GM23338 (cell line): ENCODE measurements at regions not wholly inside any gene's neighbourhood (a gene's known extent, or its start where the extent isn't known, plus 50 kb on each side); places are given as distances from the start of the nearest gene placed in this dataset.

Experiments
- ATAC-seq: fragments of 200-7000 bp; cut with Tn5 transposase; 3 replicates; pipeline ENCODE4 v1.9.1; 2020
- DNase-seq: peaks from one replicate; pipeline ENCODE4 v3.0.0-alpha.2; 2015; ENCODE audit warnings: low spot score
- H2AFZ ChIP-seq: fragments of 200-600 bp; sonication (generic); 2 replicates; pipeline ENCODE4 v1.8.0; 2016; ENCODE audit warnings: antibody characterized with exemption, mild to moderate bottlenecking, moderate library complexity
- H3F3A ChIP-seq: fragments of 200-600 bp; sonication (generic); replicated peaks from 2 replicates; pipeline ENCODE4 v1.8.0; 2017; ENCODE audit warnings: antibody characterized with exemption, mixed run types, low read depth
- H3K27ac ChIP-seq: fragments of 200-600 bp; sonication (generic); 2 replicates; pipeline ENCODE4 v1.6.1; 2016; ENCODE audit warnings: low read depth
- H3K27me3 ChIP-seq: fragments of 200-600 bp; sonication (generic); 2 replicates; pipeline ENCODE4 v1.8.0; 2016; ENCODE audit warnings: mild to moderate bottlenecking, mixed run types, moderate library complexity; ENCODE audit not compliant: insufficient read depth
- H3K36me3 ChIP-seq: fragments of 200-600 bp; sonication (generic); 2 replicates; pipeline ENCODE4 v1.8.0; 2016; ENCODE audit warnings: mild to moderate bottlenecking; ENCODE audit not compliant: insufficient read depth
- H3K4me1 ChIP-seq: fragments of 200-600 bp; sonication (generic); 2 replicates; pipeline ENCODE4 v1.8.0; 2016; ENCODE audit warnings: mild to moderate bottlenecking, moderate library complexity; ENCODE audit not compliant: insufficient read depth
- H3K4me2 ChIP-seq: fragments of 200-600 bp; sonication (generic); 2 replicates; pipeline ENCODE4 v1.7.1; 2017; ENCODE audit warnings: mixed run types
- H3K4me3 ChIP-seq: fragments of 200-600 bp; sonication (generic); 2 replicates; pipeline ENCODE4 v1.6.1; 2016; ENCODE audit warnings: mixed run types
- H3K79me2 ChIP-seq: fragments of 200-600 bp; sonication (generic); replicated peaks from 2 replicates; pipeline ENCODE4 v1.8.0; 2017; ENCODE audit warnings: mild to moderate bottlenecking; ENCODE audit not compliant: insufficient read depth
- H3K9me2 ChIP-seq: fragments of 200-600 bp; sonication (generic); 2 replicates; pipeline ENCODE4 v1.8.0; 2017; ENCODE audit not compliant: insufficient read depth
- H4K20me1 ChIP-seq: fragments of 200-600 bp; sonication (generic); replicated peaks from 2 replicates; pipeline ENCODE4 v1.8.0; 2017; ENCODE audit warnings: mild to moderate bottlenecking; ENCODE audit not compliant: insufficient read depth
- H3K27ac Mint-ChIP-seq: 2 replicates; pipeline ENCODE4 v1.8.0; 2020; ENCODE audit warnings: inconsistent platforms, mild to moderate bottlenecking, moderate library complexity, mixed read lengths
- H3K27me3 Mint-ChIP-seq: 3 replicates; pipeline ENCODE4 v1.8.0; 2022; ENCODE audit warnings: low read depth, mild to moderate bottlenecking, moderate library complexity, mixed read lengths, inconsistent platforms; ENCODE audit not compliant: insufficient read depth, poor library complexity
- H3K36me3 Mint-ChIP-seq: 3 replicates; pipeline ENCODE4 v1.8.0; 2021; ENCODE audit warnings: low read depth, mild to moderate bottlenecking, inconsistent platforms, moderate library complexity, mixed read lengths
- H3K4me1 Mint-ChIP-seq: 3 replicates; pipeline ENCODE4 v1.8.0; 2020; ENCODE audit warnings: mild to moderate bottlenecking, inconsistent platforms, mixed read lengths
- H3K4me3 Mint-ChIP-seq: 3 replicates; pipeline ENCODE4 v1.8.0; 2021; ENCODE audit warnings: moderate library complexity, mild to moderate bottlenecking, inconsistent platforms, mixed read lengths
- H3K9me3 Mint-ChIP-seq: 3 replicates; pipeline ENCODE4 v1.8.0; 2020; ENCODE audit warnings: moderate library complexity, mild to moderate bottlenecking, inconsistent platforms, mixed read lengths
- CREB1 ChIP-seq: fragments of 250-450 bp; sonication (Bioruptor Pico); IDR thresholded peaks from 2 replicates; pipeline ENCODE4 v1.5.0; 2020; ENCODE audit warnings: low read depth, mild to moderate bottlenecking, moderate library complexity
- EZH2 ChIP-seq: fragments of 200-600 bp; sonication (generic); IDR thresholded peaks from one replicate; pipeline ENCODE4 v1.8.0; 2017; ENCODE audit warnings: antibody characterized with exemption, mild to moderate bottlenecking, low read depth; ENCODE audit not compliant: unreplicated experiment
- EZH2phosphoT487 ChIP-seq: fragments of 200-600 bp; sonication (generic); IDR thresholded peaks from one replicate; pipeline ENCODE4 v1.8.1; 2018; ENCODE audit warnings: antibody characterized with exemption; ENCODE audit not compliant: unreplicated experiment
- JUNB ChIP-seq: IDR thresholded peaks from one replicate; pipeline ENCODE4 v1.6.1; 2016; ENCODE audit warnings: antibody characterized with exemption; ENCODE audit not compliant: unreplicated experiment
- NANOG ChIP-seq: IDR thresholded peaks from 2 replicates; pipeline ENCODE4 v1.6.1; 2016; ENCODE audit warnings: antibody characterized with exemption, borderline replicate concordance
- POLR2AphosphoS5 ChIP-seq: IDR thresholded peaks from 2 replicates; pipeline ENCODE4 v1.6.1; 2016; ENCODE audit warnings: antibody characterized with exemption, low read depth
- STAT1 ChIP-seq: IDR thresholded peaks from one replicate; pipeline ENCODE4 v1.6.1; 2016; ENCODE audit warnings: antibody characterized with exemption; ENCODE audit not compliant: unreplicated experiment
- ZNF114 ChIP-seq: fragments of 250-450 bp; sonication (Bioruptor Pico); IDR thresholded peaks from 2 replicates; pipeline ENCODE4 v1.5.0; 2020; ENCODE audit warnings: mild to moderate bottlenecking, moderate library complexity
- ZNF331 ChIP-seq: fragments of 250-450 bp; sonication (Bioruptor Pico); IDR thresholded peaks from 2 replicates; pipeline ENCODE4 v1.5.0; 2020; ENCODE audit warnings: low read depth, mild to moderate bottlenecking, moderate library complexity
- TF ChIP-seq, protein P1 (sequence below): IDR thresholded peaks from 2 replicates; pipeline ENCODE4 v1.6.1; 2016; ENCODE audit warnings: antibody characterized with exemption
- TF ChIP-seq, protein P2 (sequence below): IDR thresholded peaks from one replicate; pipeline ENCODE4 v1.6.1; 2018; ENCODE audit warnings: antibody characterized with exemption; ENCODE audit not compliant: unreplicated experiment
- TF ChIP-seq, protein P3 (sequence below): fragments of 250-450 bp; sonication (Bioruptor Pico); IDR thresholded peaks from 2 replicates; pipeline ENCODE4 v1.5.0; 2020; ENCODE audit warnings: mild to moderate bottlenecking, moderate library complexity
- TF ChIP-seq, protein P4 (sequence below), 2 experiments: fragments of 200-600 bp in 1 of 2; sonication (generic) in 1 of 2; conservative IDR thresholded peaks; 2 replicates each; pipeline versions ENCODE4 v1.5.1 to v1.6.1; 2016 to 2017; ENCODE audit warnings: antibody characterized with exemption in 2 of 2, low read depth in 2 of 2, mild to moderate bottlenecking in 2 of 2, moderate library complexity in 1 of 2

DNA sequence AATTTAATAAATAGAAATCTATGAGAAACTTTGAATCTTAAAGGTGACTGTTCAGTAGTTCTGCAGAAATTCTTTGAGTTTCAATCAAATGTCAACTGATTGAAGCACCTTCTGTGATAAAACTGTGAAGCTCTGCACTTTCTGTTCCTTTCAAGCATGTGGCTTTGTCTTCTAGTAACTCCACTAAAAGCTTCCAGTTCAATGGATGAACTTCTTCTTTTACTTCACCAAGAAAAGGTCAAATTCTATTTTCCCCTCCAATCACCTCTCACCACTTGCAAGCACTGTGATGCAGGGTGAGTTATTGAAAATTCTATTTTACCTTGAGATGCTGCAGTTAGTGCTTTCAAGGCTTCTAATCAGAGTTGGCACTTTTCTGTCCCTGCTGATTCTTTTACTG, 515.3 kb upstream of the B3GALT2 start:
- no peak for DNase-seq
- Histone ChIP-seq H3K27me3 (no peaks in the 10 kb centered on the region), H3F3A (no peaks in the 10 kb centered on the region), H3K9me2 (no peaks in the 10 kb centered on the region), H3K79me2 (no peaks in the 10 kb centered on the region), H4K20me1 (no peaks in the 10 kb centered on the region), H3K4me1 (no peaks in the 10 kb centered on the region), H3K27ac (no peak overlapping the region), H3K4me2 (no peak overlapping the region), H3K4me3 (no peak overlapping the region), H2AFZ (peak overlapping the region; percentile 15; the same call in 1 of the 2 replicates), H3K36me3 (no peaks in the 10 kb centered on the region)
- no peaks in the 10 kb centered on the region for H3K27me3 Mint-ChIP-seq
- H3K27ac Mint-ChIP-seq = no peak overlapping the region
- H3K36me3 Mint-ChIP-seq = no peaks in the 10 kb centered on the region
- no peaks in the 10 kb centered on the region for H3K4me1 Mint-ChIP-seq
- H3K9me3 Mint-ChIP-seq = no peaks in the 10 kb centered on the region
- TF ChIP-seq NANOG (no peak), STAT1 (no peak), EZH2phosphoT487 (no peak), JUNB (no peak), POLR2AphosphoS5 (no peak), ZNF331 (CRISPR knock-in tag) (no peak), ZNF114 (CRISPR knock-in tag) (no peak), CREB1 (CRISPR knock-in tag) (no peak), EZH2 (no peak)
- TF ChIP-seq, protein P1, sequence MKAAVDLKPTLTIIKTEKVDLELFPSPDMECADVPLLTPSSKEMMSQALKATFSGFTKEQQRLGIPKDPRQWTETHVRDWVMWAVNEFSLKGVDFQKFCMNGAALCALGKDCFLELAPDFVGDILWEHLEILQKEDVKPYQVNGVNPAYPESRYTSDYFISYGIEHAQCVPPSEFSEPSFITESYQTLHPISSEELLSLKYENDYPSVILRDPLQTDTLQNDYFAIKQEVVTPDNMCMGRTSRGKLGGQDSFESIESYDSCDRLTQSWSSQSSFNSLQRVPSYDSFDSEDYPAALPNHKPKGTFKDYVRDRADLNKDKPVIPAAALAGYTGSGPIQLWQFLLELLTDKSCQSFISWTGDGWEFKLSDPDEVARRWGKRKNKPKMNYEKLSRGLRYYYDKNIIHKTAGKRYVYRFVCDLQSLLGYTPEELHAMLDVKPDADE = no peak
- TF ChIP-seq, protein P2, sequence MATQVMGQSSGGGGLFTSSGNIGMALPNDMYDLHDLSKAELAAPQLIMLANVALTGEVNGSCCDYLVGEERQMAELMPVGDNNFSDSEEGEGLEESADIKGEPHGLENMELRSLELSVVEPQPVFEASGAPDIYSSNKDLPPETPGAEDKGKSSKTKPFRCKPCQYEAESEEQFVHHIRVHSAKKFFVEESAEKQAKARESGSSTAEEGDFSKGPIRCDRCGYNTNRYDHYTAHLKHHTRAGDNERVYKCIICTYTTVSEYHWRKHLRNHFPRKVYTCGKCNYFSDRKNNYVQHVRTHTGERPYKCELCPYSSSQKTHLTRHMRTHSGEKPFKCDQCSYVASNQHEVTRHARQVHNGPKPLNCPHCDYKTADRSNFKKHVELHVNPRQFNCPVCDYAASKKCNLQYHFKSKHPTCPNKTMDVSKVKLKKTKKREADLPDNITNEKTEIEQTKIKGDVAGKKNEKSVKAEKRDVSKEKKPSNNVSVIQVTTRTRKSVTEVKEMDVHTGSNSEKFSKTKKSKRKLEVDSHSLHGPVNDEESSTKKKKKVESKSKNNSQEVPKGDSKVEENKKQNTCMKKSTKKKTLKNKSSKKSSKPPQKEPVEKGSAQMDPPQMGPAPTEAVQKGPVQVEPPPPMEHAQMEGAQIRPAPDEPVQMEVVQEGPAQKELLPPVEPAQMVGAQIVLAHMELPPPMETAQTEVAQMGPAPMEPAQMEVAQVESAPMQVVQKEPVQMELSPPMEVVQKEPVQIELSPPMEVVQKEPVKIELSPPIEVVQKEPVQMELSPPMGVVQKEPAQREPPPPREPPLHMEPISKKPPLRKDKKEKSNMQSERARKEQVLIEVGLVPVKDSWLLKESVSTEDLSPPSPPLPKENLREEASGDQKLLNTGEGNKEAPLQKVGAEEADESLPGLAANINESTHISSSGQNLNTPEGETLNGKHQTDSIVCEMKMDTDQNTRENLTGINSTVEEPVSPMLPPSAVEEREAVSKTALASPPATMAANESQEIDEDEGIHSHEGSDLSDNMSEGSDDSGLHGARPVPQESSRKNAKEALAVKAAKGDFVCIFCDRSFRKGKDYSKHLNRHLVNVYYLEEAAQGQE = no peak
- TF ChIP-seq, protein P3, sequence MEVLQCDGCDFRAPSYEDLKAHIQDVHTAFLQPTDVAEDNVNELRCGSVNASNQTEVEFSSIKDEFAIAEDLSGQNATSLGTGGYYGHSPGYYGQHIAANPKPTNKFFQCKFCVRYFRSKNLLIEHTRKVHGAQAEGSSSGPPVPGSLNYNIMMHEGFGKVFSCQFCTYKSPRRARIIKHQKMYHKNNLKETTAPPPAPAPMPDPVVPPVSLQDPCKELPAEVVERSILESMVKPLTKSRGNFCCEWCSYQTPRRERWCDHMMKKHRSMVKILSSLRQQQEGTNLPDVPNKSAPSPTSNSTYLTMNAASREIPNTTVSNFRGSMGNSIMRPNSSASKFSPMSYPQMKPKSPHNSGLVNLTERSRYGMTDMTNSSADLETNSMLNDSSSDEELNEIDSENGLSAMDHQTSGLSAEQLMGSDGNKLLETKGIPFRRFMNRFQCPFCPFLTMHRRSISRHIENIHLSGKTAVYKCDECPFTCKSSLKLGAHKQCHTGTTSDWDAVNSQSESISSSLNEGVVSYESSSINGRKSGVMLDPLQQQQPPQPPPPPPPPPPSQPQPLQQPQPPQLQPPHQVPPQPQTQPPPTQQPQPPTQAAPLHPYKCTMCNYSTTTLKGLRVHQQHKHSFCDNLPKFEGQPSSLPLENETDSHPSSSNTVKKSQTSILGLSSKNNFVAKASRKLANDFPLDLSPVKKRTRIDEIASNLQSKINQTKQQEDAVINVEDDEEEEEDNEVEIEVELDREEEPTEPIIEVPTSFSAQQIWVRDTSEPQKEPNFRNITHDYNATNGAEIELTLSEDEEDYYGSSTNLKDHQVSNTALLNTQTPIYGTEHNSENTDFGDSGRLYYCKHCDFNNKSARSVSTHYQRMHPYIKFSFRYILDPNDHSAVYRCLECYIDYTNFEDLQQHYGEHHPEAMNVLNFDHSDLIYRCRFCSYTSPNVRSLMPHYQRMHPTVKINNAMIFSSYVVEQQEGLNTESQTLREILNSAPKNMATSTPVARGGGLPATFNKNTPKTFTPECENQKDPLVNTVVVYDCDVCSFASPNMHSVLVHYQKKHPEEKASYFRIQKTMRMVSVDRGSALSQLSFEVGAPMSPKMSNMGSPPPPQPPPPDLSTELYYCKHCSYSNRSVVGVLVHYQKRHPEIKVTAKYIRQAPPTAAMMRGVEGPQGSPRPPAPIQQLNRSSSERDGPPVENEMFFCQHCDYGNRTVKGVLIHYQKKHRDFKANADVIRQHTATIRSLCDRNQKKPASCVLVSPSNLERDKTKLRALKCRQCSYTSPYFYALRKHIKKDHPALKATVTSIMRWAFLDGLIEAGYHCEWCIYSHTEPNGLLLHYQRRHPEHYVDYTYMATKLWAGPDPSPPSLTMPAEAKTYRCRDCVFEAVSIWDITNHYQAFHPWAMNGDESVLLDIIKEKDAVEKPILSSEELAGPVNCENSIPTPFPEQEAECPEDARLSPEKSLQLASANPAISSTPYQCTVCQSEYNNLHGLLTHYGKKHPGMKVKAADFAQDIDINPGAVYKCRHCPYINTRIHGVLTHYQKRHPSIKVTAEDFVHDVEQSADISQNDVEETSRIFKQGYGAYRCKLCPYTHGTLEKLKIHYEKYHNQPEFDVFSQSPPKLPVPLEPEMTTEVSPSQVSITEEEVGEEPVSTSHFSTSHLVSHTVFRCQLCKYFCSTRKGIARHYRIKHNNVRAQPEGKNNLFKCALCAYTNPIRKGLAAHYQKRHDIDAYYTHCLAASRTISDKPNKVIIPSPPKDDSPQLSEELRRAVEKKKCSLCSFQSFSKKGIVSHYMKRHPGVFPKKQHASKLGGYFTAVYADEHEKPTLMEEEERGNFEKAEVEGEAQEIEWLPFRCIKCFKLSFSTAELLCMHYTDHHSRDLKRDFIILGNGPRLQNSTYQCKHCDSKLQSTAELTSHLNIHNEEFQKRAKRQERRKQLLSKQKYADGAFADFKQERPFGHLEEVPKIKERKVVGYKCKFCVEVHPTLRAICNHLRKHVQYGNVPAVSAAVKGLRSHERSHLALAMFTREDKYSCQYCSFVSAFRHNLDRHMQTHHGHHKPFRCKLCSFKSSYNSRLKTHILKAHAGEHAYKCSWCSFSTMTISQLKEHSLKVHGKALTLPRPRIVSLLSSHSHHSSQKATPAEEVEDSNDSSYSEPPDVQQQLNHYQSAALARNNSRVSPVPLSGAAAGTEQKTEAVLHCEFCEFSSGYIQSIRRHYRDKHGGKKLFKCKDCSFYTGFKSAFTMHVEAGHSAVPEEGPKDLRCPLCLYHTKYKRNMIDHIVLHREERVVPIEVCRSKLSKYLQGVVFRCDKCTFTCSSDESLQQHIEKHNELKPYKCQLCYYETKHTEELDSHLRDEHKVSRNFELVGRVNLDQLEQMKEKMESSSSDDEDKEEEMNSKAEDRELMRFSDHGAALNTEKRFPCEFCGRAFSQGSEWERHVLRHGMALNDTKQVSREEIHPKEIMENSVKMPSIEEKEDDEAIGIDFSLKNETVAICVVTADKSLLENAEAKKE (CRISPR knock-in tag) = no peak
- TF ChIP-seq, protein P4, sequence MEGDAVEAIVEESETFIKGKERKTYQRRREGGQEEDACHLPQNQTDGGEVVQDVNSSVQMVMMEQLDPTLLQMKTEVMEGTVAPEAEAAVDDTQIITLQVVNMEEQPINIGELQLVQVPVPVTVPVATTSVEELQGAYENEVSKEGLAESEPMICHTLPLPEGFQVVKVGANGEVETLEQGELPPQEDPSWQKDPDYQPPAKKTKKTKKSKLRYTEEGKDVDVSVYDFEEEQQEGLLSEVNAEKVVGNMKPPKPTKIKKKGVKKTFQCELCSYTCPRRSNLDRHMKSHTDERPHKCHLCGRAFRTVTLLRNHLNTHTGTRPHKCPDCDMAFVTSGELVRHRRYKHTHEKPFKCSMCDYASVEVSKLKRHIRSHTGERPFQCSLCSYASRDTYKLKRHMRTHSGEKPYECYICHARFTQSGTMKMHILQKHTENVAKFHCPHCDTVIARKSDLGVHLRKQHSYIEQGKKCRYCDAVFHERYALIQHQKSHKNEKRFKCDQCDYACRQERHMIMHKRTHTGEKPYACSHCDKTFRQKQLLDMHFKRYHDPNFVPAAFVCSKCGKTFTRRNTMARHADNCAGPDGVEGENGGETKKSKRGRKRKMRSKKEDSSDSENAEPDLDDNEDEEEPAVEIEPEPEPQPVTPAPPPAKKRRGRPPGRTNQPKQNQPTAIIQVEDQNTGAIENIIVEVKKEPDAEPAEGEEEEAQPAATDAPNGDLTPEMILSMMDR (conservative IDR thresholded peaks at IDR 0.05; ENCODE audit: low read depth in 2 of 2) = no peak
- ATAC-seq = no peak
- no peak overlapping the region for H3K4me3 Mint-ChIP-seq
